GM23338 (cell line): ENCODE measurements at regions not wholly inside any gene's neighbourhood (a gene's known extent, or its start where the extent isn't known, plus 50 kb on each side); places are given as distances from the start of the nearest gene placed in this dataset.
A peak's percentile ranks its signal among the peaks of the same experiment; 100 is the strongest.
"Not testable (repeated sequence)": the region's sequence is repeated elsewhere in the genome, so short reads cannot be mapped to it uniquely, and the experiment has no call there.

Source experiments
- ATAC-seq: fragments of 200-7000 bp; cut with Tn5 transposase; 3 replicates; pipeline ENCODE4 v1.9.1; 2020
- DNase-seq: peaks from one replicate; pipeline ENCODE4 v3.0.0-alpha.2; 2015; ENCODE audit warnings: low spot score
- H2AFZ ChIP-seq: fragments of 200-600 bp; sonication (generic); 2 replicates; pipeline ENCODE4 v1.8.0; 2016; ENCODE audit warnings: antibody characterized with exemption, mild to moderate bottlenecking, moderate library complexity
- H3F3A ChIP-seq: fragments of 200-600 bp; sonication (generic); replicated peaks from 2 replicates; pipeline ENCODE4 v1.8.0; 2017; ENCODE audit warnings: antibody characterized with exemption, mixed run types, low read depth
- H3K27ac ChIP-seq: fragments of 200-600 bp; sonication (generic); 2 replicates; pipeline ENCODE4 v1.6.1; 2016; ENCODE audit warnings: low read depth
- H3K27me3 ChIP-seq: fragments of 200-600 bp; sonication (generic); 2 replicates; pipeline ENCODE4 v1.8.0; 2016; ENCODE audit warnings: mild to moderate bottlenecking, mixed run types, moderate library complexity; ENCODE audit not compliant: insufficient read depth
- H3K36me3 ChIP-seq: fragments of 200-600 bp; sonication (generic); 2 replicates; pipeline ENCODE4 v1.8.0; 2016; ENCODE audit warnings: mild to moderate bottlenecking; ENCODE audit not compliant: insufficient read depth
- H3K4me1 ChIP-seq: fragments of 200-600 bp; sonication (generic); 2 replicates; pipeline ENCODE4 v1.8.0; 2016; ENCODE audit warnings: mild to moderate bottlenecking, moderate library complexity; ENCODE audit not compliant: insufficient read depth
- H3K4me2 ChIP-seq: fragments of 200-600 bp; sonication (generic); 2 replicates; pipeline ENCODE4 v1.7.1; 2017; ENCODE audit warnings: mixed run types
- H3K4me3 ChIP-seq: fragments of 200-600 bp; sonication (generic); 2 replicates; pipeline ENCODE4 v1.6.1; 2016; ENCODE audit warnings: mixed run types
- H3K79me2 ChIP-seq: fragments of 200-600 bp; sonication (generic); replicated peaks from 2 replicates; pipeline ENCODE4 v1.8.0; 2017; ENCODE audit warnings: mild to moderate bottlenecking; ENCODE audit not compliant: insufficient read depth
- H3K9me2 ChIP-seq: fragments of 200-600 bp; sonication (generic); 2 replicates; pipeline ENCODE4 v1.8.0; 2017; ENCODE audit not compliant: insufficient read depth
- H4K20me1 ChIP-seq: fragments of 200-600 bp; sonication (generic); replicated peaks from 2 replicates; pipeline ENCODE4 v1.8.0; 2017; ENCODE audit warnings: mild to moderate bottlenecking; ENCODE audit not compliant: insufficient read depth
- H3K27ac Mint-ChIP-seq: 2 replicates; pipeline ENCODE4 v1.8.0; 2020; ENCODE audit warnings: inconsistent platforms, mild to moderate bottlenecking, moderate library complexity, mixed read lengths
- H3K27me3 Mint-ChIP-seq: 3 replicates; pipeline ENCODE4 v1.8.0; 2022; ENCODE audit warnings: low read depth, mild to moderate bottlenecking, moderate library complexity, mixed read lengths, inconsistent platforms; ENCODE audit not compliant: insufficient read depth, poor library complexity
- H3K36me3 Mint-ChIP-seq: 3 replicates; pipeline ENCODE4 v1.8.0; 2021; ENCODE audit warnings: low read depth, mild to moderate bottlenecking, inconsistent platforms, moderate library complexity, mixed read lengths
- H3K4me1 Mint-ChIP-seq: 3 replicates; pipeline ENCODE4 v1.8.0; 2020; ENCODE audit warnings: mild to moderate bottlenecking, inconsistent platforms, mixed read lengths
- H3K4me3 Mint-ChIP-seq: 3 replicates; pipeline ENCODE4 v1.8.0; 2021; ENCODE audit warnings: moderate library complexity, mild to moderate bottlenecking, inconsistent platforms, mixed read lengths
- H3K9me3 Mint-ChIP-seq: 3 replicates; pipeline ENCODE4 v1.8.0; 2020; ENCODE audit warnings: moderate library complexity, mild to moderate bottlenecking, inconsistent platforms, mixed read lengths
- EZH2 ChIP-seq: fragments of 200-600 bp; sonication (generic); IDR thresholded peaks from one replicate; pipeline ENCODE4 v1.8.0; 2017; ENCODE audit warnings: antibody characterized with exemption, mild to moderate bottlenecking, low read depth; ENCODE audit not compliant: unreplicated experiment
- EZH2phosphoT487 ChIP-seq: fragments of 200-600 bp; sonication (generic); IDR thresholded peaks from one replicate; pipeline ENCODE4 v1.8.1; 2018; ENCODE audit warnings: antibody characterized with exemption; ENCODE audit not compliant: unreplicated experiment
- NANOG ChIP-seq: IDR thresholded peaks from 2 replicates; pipeline ENCODE4 v1.6.1; 2016; ENCODE audit warnings: antibody characterized with exemption, borderline replicate concordance
- POLR2AphosphoS5 ChIP-seq: IDR thresholded peaks from 2 replicates; pipeline ENCODE4 v1.6.1; 2016; ENCODE audit warnings: antibody characterized with exemption, low read depth
- STAT1 ChIP-seq: IDR thresholded peaks from one replicate; pipeline ENCODE4 v1.6.1; 2016; ENCODE audit warnings: antibody characterized with exemption; ENCODE audit not compliant: unreplicated experiment
- ZNF114 ChIP-seq: fragments of 250-450 bp; sonication (Bioruptor Pico); IDR thresholded peaks from 2 replicates; pipeline ENCODE4 v1.5.0; 2020; ENCODE audit warnings: mild to moderate bottlenecking, moderate library complexity
- ZNF331 ChIP-seq: fragments of 250-450 bp; sonication (Bioruptor Pico); IDR thresholded peaks from 2 replicates; pipeline ENCODE4 v1.5.0; 2020; ENCODE audit warnings: low read depth, mild to moderate bottlenecking, moderate library complexity

DNA sequence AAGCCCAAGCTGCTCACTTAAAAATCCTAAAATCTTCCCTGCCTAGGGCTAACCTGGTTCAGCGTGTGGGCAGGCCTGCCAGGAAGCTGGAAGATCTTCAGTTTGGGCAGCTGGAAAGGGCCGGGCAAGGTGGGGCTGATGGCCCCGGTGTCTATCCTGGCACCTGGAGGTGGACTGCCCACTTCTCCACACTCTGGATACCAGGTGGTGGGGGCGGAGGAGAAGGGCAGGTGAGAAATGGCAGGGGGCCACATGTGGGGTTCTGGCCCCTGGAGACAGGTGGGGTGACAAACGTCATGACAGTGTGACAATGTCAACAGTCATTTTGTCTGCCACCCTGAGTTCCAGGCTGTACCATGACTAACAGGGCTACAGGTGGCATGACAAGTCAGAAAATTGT, 78.5 kb upstream of the C16orf82 start (continued):
- TF ChIP-seq NANOG, result no peak
- no peak for TF ChIP-seq ZNF331 (CRISPR knock-in tag)
- TF ChIP-seq POLR2AphosphoS5, result no peak

DNA sequence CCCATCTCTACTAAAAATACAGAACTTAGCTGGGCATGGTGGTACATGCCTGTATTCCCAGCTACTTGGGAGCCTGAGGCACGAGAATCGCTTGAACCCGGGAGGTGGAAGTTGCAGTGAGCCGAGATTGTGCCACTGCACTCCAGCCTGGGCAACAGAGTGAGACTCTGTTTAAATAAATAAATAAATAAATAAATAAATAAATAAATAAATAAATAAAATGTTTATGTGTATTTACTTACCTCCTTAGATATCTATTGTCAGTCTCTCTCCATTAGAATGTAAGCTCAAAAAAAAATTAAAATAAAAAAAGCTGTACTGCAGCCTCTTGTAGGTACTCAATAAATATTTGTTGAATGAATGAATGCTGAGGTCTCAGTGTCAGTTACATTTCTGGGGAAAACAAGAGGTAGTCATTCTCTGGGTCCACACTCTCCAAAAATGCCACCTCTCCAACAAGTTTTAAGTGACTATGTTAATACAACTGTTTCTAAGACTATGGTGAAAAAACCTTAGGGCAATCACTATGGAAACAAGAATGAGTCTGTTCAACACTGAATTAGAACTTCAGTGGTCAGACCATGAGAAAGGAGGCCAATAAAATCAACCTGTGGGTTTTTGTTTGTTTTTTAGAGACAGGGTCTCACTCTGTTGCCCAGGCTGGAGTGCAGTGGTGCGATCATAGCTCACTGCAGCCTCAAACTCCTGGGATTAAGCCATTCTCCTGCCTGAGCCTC, 76.2 kb upstream of the C16orf82 start:
- not testable (repeated sequence) for H4K20me1 ChIP-seq, DNase-seq, H3K9me2 ChIP-seq, H2AFZ ChIP-seq, H3K4me3 Mint-ChIP-seq, H3K79me2 ChIP-seq, H3K27ac Mint-ChIP-seq, H3K36me3 ChIP-seq, H3K4me2 ChIP-seq, H3K27me3 ChIP-seq, ATAC-seq, H3F3A ChIP-seq, H3K27ac ChIP-seq, H3K27me3 Mint-ChIP-seq, H3K4me3 ChIP-seq, H3K36me3 Mint-ChIP-seq
- Mint-ChIP-seq H3K4me1 (peaks cover 16% of the 10 kb centered on the region), H3K9me3 (peaks cover 90% of the 10 kb centered on the region)
- peaks cover 17% of the 10 kb centered on the region for H3K4me1 ChIP-seq

DNA sequence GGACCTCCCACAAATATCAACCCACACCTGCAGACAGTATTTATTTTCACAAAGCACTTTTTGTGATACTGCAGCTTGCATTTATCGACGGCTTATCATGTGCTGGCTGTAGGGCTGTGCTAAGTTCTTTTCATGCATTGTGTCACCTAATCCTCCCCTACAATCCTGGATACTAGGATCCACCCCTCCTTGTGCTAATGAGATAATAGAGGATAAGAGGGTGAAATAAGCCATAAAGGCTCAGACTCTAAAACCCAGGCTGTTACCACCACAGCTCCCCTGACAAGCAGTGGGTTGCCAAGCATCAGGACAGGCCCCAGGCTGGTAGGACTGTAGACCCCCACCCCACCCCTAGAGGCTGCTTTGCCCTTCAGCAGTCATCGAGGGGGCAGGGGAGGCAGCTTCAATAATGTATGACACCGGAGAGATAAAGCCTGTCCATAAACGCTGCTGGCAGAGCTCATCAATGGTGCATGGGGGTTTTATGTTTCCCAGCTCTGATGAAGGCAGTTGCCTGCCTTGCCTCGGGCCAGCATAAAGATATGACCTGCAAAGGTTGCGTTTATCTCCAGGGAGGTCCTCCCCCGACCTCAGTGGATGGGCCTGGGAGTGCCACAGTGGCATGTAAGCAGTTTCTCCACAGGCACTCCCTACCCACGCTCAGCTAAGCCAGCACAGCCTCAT, 73.9 kb upstream of the C16orf82 start:
- Histone ChIP-seq H3K27ac (no peak overlapping the region), H3K4me3 (no peak overlapping the region), H3K4me2 (no peak overlapping the region), H3K79me2 (no peaks in the 10 kb centered on the region), H3K9me2 (no peaks in the 10 kb centered on the region), H3K4me1 (peaks cover under 1% of the 10 kb centered on the region; the same call in 1 of the 2 replicates), H2AFZ (0 out of 2 replicates have a peak overlapping the region, but pooled peaks have one; percentile 28), H3F3A (no peaks in the 10 kb centered on the region), H3K27me3 (no peaks in the 10 kb centered on the region), H4K20me1 (no peaks in the 10 kb centered on the region), H3K36me3 (no peaks in the 10 kb centered on the region)
- no peak overlapping the region for H3K27ac Mint-ChIP-seq
- DNase-seq (no peak), ATAC-seq (no peak)
- H3K4me3 Mint-ChIP-seq, result no peak overlapping the region
- peaks cover 13% of the 10 kb centered on the region; the same call in 2 of the 3 replicates for H3K36me3 Mint-ChIP-seq
- TF ChIP-seq ZNF114 (no peak), STAT1 (no peak), EZH2 (no peak)
- H3K4me1 Mint-ChIP-seq, result no peaks in the 10 kb centered on the region
- H3K27me3 Mint-ChIP-seq, result peaks cover 5% of the 10 kb centered on the region
- H3K9me3 Mint-ChIP-seq, result peaks cover 92% of the 10 kb centered on the region

DNA sequence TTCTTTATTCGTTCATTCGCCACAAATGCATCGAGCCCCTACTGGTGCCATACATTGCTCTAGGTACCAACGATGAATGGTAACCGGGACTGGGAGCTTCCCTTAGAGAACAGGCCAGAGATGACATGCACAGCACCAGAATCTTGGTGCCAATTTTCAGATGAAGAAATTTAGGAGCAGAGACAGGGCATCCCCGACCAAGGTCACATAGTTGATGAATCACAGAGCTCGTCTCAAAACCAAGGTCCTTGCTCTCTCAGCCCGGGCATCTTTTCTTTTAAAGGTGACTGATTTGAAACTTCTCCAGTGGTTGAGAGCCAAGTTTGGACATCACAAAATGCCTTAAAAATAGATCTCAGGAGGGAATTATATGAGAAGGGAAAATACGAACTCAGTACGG, 73.2 kb upstream of the C16orf82 start:
- Histone ChIP-seq H3K27ac (no peak overlapping the region), H3K36me3 (no peaks in the 10 kb centered on the region), H3F3A (no peaks in the 10 kb centered on the region), H3K4me2 (no peak overlapping the region), H3K27me3 (no peaks in the 10 kb centered on the region), H3K79me2 (no peaks in the 10 kb centered on the region), H3K4me1 (no peaks in the 10 kb centered on the region; the same call in 1 of the 2 replicates), H3K4me3 (no peak overlapping the region), H3K9me2 (no peaks in the 10 kb centered on the region), H4K20me1 (no peaks in the 10 kb centered on the region), H2AFZ (0 out of 2 replicates have a peak overlapping the region, but pooled peaks have one; percentile 28)
- no peak overlapping the region for H3K4me3 Mint-ChIP-seq
- H3K4me1 Mint-ChIP-seq, result no peaks in the 10 kb centered on the region
- peaks cover 5% of the 10 kb centered on the region for H3K27me3 Mint-ChIP-seq
- H3K9me3 Mint-ChIP-seq, result peaks cover 92% of the 10 kb centered on the region
- DNase-seq (no peak), ATAC-seq (no peak)
- TF ChIP-seq EZH2 (no peak), ZNF331 (CRISPR knock-in tag) (no peak), EZH2phosphoT487 (no peak), NANOG (no peak), ZNF114 (no peak)
- H3K36me3 Mint-ChIP-seq, result peaks cover 15% of the 10 kb centered on the region; the same call in 2 of the 3 replicates
- no peak overlapping the region for H3K27ac Mint-ChIP-seq
